GM12873 (cell line): ENCODE measurements at regions not wholly inside any gene's neighbourhood (a gene's known extent, or its start where the extent isn't known, plus 50 kb on each side); places are given as distances from the start of the nearest gene placed in this dataset.

ENCODE experiments used
- CTCF ChIP-seq: IDR thresholded peaks from 2 replicates; pipeline ENCODE4 v1.5.1; 2012; ENCODE audit warnings: low read depth, mild to moderate bottlenecking, moderate library complexity, low read length, control low read depth; ENCODE audit not compliant: insufficient read depth; ENCODE audit errors: missing control alignments

- TF ChIP-seq CTCF = no peak
Measured at GRCh38 chr1:80072563-80072962, 1066.0 kb upstream of the ADGRL4 start.

- no peak for TF ChIP-seq CTCF
Measured at GRCh38 chr1:80066060-80066459, 1059.5 kb upstream of the ADGRL4 start.

- no peak for TF ChIP-seq CTCF
Measured at GRCh38 chr1:80064524-80064923, 1058.0 kb upstream of the ADGRL4 start.

- no peak for TF ChIP-seq CTCF
Measured at GRCh38 chr1:80059940-80060339, 1053.4 kb upstream of the ADGRL4 start.

GRCh38 chr1:80056179-80056578, 1049.6 kb upstream of the ADGRL4 start:
- TF ChIP-seq CTCF = no peak

GRCh38 chr1:80054129-80054528, 1047.6 kb upstream of the ADGRL4 start:
- TF ChIP-seq CTCF = no peak

- no peak for TF ChIP-seq CTCF
Measured at GRCh38 chr1:80053613-80054012, 1047.1 kb upstream of the ADGRL4 start.
